OCI-LY1 (cell line): ENCODE measurements at regions not wholly inside any gene's neighbourhood (a gene's known extent, or its start where the extent isn't known, plus 50 kb on each side); places are given as distances from the start of the nearest gene placed in this dataset.

Experiments used
- CTCF ChIP-seq: fragments of 200-600 bp; sonication (generic), shearing (Covaris generic); IDR thresholded peaks from 2 replicates; pipeline ENCODE4 v1.5.1; 2017; ENCODE audit warnings: mild to moderate bottlenecking, antibody characterized with exemption, low read length, moderate library complexity, mixed read lengths
- EZH2 ChIP-seq: fragments of 200-600 bp; sonication (generic), shearing (Covaris generic); IDR thresholded peaks from 2 replicates; pipeline ENCODE4 v1.8.0; 2017; ENCODE audit warnings: borderline replicate concordance, mixed run types, mild to moderate bottlenecking, antibody characterized with exemption, low read length, moderate library complexity, mixed read lengths

DNA sequence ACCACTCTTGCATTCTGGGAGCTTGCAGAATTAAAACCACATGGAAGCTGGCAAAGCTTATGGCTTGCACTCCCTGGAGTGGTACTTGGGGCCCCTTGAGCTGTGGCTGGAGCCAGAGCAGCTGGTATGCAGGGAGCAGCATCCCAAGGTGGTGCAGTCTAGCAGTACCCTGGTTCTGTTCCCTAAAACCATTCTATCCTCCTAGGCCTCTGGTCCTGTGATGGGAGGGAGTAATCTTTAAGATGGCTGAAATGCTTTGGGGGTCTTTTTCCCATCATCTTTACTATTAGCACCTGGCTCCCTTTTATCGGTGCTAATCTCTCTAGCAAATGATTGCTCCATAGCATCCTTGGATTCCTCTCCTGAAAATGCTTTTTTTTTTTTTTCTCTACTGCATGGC is 56.1 kb downstream of the MAGEB17 start:
- TF ChIP-seq CTCF, result no peak
- TF ChIP-seq EZH2, result no peak
